GM13976 (cell line): ENCODE measurements at regions not wholly inside any gene's neighbourhood (a gene's known extent, or its start where the extent isn't known, plus 50 kb on each side); places are given as distances from the start of the nearest gene placed in this dataset.

ENCODE experiments used
- DNase-seq: peaks from one replicate; pipeline ENCODE4 v3.0.0; 2012; ENCODE audit warnings: low spot score
- in situ Hi-C: fragments of 300-500 bp; cut with MboI; formaldehyde crosslinking; loops from one replicate; pipeline ENCODE4 v1.12.0; 2022; ENCODE audit warnings: low sequenced_read_pairs, mixed read lengths, inconsistent platforms; ENCODE audit not compliant: unreplicated experiment
- TF ChIP-seq, protein P1 (sequence below): IDR thresholded peaks from 2 replicates; pipeline ENCODE4 v1.5.1; 2012; ENCODE audit warnings: borderline replicate concordance, mild to moderate bottlenecking; ENCODE audit not compliant: insufficient read depth; ENCODE audit errors: extremely low read depth, missing control alignments, control extremely low read depth

GRCh38 chr10:33497338-33497737 lies 162.9 kb upstream of the NRP1 start:
- no peak for DNase-seq

GRCh38 chr10:33496096-33496495 lies 161.6 kb upstream of the NRP1 start:
- no peak for DNase-seq
- in situ Hi-C loops: no loop called here
- TF ChIP-seq, protein P1, sequence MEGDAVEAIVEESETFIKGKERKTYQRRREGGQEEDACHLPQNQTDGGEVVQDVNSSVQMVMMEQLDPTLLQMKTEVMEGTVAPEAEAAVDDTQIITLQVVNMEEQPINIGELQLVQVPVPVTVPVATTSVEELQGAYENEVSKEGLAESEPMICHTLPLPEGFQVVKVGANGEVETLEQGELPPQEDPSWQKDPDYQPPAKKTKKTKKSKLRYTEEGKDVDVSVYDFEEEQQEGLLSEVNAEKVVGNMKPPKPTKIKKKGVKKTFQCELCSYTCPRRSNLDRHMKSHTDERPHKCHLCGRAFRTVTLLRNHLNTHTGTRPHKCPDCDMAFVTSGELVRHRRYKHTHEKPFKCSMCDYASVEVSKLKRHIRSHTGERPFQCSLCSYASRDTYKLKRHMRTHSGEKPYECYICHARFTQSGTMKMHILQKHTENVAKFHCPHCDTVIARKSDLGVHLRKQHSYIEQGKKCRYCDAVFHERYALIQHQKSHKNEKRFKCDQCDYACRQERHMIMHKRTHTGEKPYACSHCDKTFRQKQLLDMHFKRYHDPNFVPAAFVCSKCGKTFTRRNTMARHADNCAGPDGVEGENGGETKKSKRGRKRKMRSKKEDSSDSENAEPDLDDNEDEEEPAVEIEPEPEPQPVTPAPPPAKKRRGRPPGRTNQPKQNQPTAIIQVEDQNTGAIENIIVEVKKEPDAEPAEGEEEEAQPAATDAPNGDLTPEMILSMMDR: no peak

More at GRCh38 chr10:33497338-33497737, 162.9 kb upstream of the NRP1 start:
- in situ Hi-C loops: no loop called here
- TF ChIP-seq, protein P1: no peak

DNA sequence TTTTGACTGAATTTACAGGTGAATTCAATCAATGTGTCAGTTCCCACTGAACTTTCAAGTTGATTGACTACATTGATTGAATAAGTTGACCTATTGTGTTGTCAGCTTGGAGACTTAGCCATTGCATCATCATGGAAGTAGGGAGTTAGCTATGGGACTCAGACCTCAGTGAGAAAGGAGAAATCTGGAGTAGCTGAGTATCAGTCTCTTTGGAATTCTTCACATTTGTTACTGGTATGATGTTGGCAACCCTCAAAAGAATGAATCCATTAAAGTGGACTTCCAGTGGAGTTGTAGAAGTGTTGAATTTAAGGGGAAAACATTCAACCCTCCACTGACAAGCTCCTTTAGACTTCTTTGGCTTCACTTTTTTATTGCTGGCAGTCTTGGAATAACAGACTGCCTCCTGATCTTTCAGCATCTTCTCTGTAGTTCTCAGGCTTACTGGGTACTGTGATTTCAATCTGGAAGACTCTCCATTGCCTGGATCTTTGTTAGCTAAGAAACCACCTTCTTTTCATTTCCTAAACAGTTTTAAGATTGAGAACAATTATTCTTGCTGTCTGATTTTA lies 160.3 kb upstream of the NRP1 start:
- in situ Hi-C loops: no loop called here
- DNase-seq: no peak
- TF ChIP-seq, protein P1: no peak

GRCh38 chr10:33493978-33494377 lies 159.5 kb upstream of the NRP1 start:
- TF ChIP-seq, protein P1: no peak
- in situ Hi-C loops: no loop called here
- no peak for DNase-seq

- in situ Hi-C loops: no loop called here
- no peak for DNase-seq
- TF ChIP-seq, protein P1: no peak
Observed at GRCh38 chr10:33493497-33493896, 159.0 kb upstream of the NRP1 start.

DNA sequence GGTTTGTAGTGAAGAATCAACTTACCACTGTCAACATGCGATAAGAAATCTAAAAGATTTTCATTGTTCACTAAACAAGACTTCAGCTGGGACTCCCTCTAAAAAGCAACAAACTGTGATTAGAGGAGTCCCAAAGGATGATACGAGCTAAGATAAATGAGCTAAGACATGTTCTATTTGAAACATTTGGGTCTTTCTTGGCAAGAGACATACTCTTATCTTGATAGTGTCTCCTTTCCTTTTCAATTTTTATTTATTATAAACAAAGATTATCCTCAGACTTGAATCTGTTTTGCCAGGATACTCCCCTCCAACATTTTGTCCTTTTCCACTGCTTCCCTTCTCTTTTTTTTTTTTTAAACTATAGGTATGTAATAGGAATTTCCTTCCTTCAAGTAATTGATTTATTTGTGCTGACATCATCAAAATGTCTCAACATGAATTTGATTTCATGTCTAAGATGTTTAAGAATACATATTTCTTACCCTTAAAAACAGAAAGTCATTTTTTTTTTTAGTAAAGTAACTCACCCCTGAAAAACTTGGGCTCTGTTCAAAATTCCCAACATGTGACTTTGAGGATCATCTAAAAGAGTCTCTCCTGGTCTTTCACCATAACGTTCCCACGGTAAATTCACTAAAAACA lies 158.4 kb upstream of the NRP1 start:
- in situ Hi-C loops: no loop called here
- no peak for DNase-seq
- TF ChIP-seq, protein P1: no peak
